Adrenal gland (tissue), 9 donors: ENCODE measurements at regions not wholly inside any gene's neighbourhood (a gene's known extent, or its start where the extent isn't known, plus 50 kb on each side); places are given as distances from the start of the nearest gene placed in this dataset.

Experiments
- DNase-seq, 7 donors: peaks; one replicate each; pipeline ENCODE4 v3.0.0-alpha.2; 2019 to 2020
- H3K27ac ChIP-seq, 5 donors: fragments of 200-600 bp; sonication (generic) in 4 of 5; 1 replicate in 3 of 5; 2 replicates in 2 of 5; pipeline versions ENCODE4 v1.5.1 to v1.8.0; 2016 to 2020; ENCODE audit warnings: mild to moderate bottlenecking in 1 of 5
- H3K27me3 ChIP-seq: fragments of 200-600 bp; 2 replicates; pipeline ENCODE4 v1.8.0; 2021
- H3K36me3 ChIP-seq, 2 donors: fragments of 200-600 bp; replicated peaks in 1 of 2; 1 replicate in 1 of 2; 2 replicates in 1 of 2; pipeline versions ENCODE4 v1.5.1 to v1.8.0; 2018 to 2022
- H3K4me1 ChIP-seq, 2 donors: fragments of 200-600 bp; replicated peaks in 1 of 2; 1 replicate in 1 of 2; 2 replicates in 1 of 2; pipeline versions ENCODE4 v1.5.1 to v1.8.0; 2018 to 2021
- H3K4me3 ChIP-seq, 4 donors: fragments of 200-600 bp; sonication (generic) in 3 of 4; one replicate each; pipeline ENCODE4 v1.5.1; 2016 to 2018
- H3K9me3 ChIP-seq, 3 donors: fragments of 200-600 bp; sonication (generic) in 1 of 3; replicated peaks in 1 of 3; 1 replicate in 2 of 3; 2 replicates in 1 of 3; pipeline versions ENCODE4 v1.5.1 to v1.8.0; 2016 to 2021
- CTCF ChIP-seq, 6 experiments: fragments of 450-650 bp in 4 of 6; fragments of 200-600 bp in 2 of 6; sonication (generic) in 1 of 6; IDR thresholded peaks; 1 replicate in 5 of 6; 2 replicates in 1 of 6; pipeline versions ENCODE4 v1.5.1 to v1.8.0; 2016 to 2021; ENCODE audit warnings: antibody characterized with exemption in 6 of 6, mild to moderate bottlenecking in 2 of 6, moderate library complexity in 1 of 6
- POLR2A ChIP-seq, 2 donors: fragments of 450-650 bp; IDR thresholded peaks; one replicate each; pipeline ENCODE4 v1.6.1; 2017; ENCODE audit warnings: antibody characterized with exemption in 2 of 2, mild to moderate bottlenecking in 2 of 2, moderate library complexity in 1 of 2
- WGBS, 4 donors: extraction: QIAGEN DNeasy Blood & Tissue Kit in 2 of 4; methylation state at CpG; one replicate each; pipeline versions ENCODE4 v1.1.5 to v1.1.7; 2013 to 2017; 5-methylcytosine and 5-hydroxymethylcytosine counted together
- intact Hi-C, 2 donors: fragments of 100-400 bp; cut with DNase I; formaldehyde crosslinking; loops; one replicate each; pipeline versions ENCODE4 v1.14.1 to v1.15.0; 2022 to 2023
- donor health status: healthy with polysubstance abuse.
- donor health status: Bipolar disorder and iron deficiency.
- donor health status: DM: yes; HTN: yes; CAD: no.
- donor health status: DM: no; HTN: no; CAD: no.
- donor health status: DM: no; HTN: no; CAD: no.

GRCh38 chr1:189305279-189305678 is 1172.4 kb downstream of the BRINP3 start:
- intact Hi-C loops, result no loop called here
- Histone ChIP-seq H3K27ac (no peak overlapping the region), H3K4me3 (no peak overlapping the region), H3K9me3 (no peaks in the 10 kb centered on the region), H3K27me3 (no peaks in the 10 kb centered on the region), H3K4me1 (no peaks in the 10 kb centered on the region), H3K36me3 (no peaks in the 10 kb centered on the region)
- no peak for DNase-seq
- WGBS, 4 donors, result 51 to 83% (median 62%) methylated on average over 2 of the region's 2 CpGs
- TF ChIP-seq CTCF (IDR thresholded peaks at IDR 0.05) (no peak), POLR2A (IDR thresholded peaks at IDR 0.05) (no peak)

- TF ChIP-seq CTCF (IDR thresholded peaks at IDR 0.05), result no peak
- no peak for TF ChIP-seq POLR2A (IDR thresholded peaks at IDR 0.05)
- no peaks in the 10 kb centered on the region for H3K4me1 ChIP-seq
- no peaks in the 10 kb centered on the region for H3K9me3 ChIP-seq
- no peaks in the 10 kb centered on the region for H3K36me3 ChIP-seq
- 71 to 87% (median 82%) methylated on average over 2 of the region's 2 CpGs for WGBS, 4 donors
- intact Hi-C loops, result no loop called here
- no peak overlapping the region for H3K4me3 ChIP-seq
- no peaks in the 10 kb centered on the region for H3K27me3 ChIP-seq
- no peak overlapping the region for H3K27ac ChIP-seq
- no peak for DNase-seq
Measured at GRCh38 chr1:189311915-189312314, 1165.7 kb downstream of the BRINP3 start.

- TF ChIP-seq CTCF (IDR thresholded peaks at IDR 0.05) (no peak), POLR2A (IDR thresholded peaks at IDR 0.05) (no peak)
Measured at GRCh38 chr1:189312499-189312898, 1165.2 kb downstream of the BRINP3 start.

GRCh38 chr1:189313488-189313887 is 1164.2 kb downstream of the BRINP3 start:
- Histone ChIP-seq H3K4me3 (no peak overlapping the region), H3K36me3 (no peaks in the 10 kb centered on the region), H3K27me3 (no peaks in the 10 kb centered on the region), H3K27ac (no peak overlapping the region), H3K9me3 (no peaks in the 10 kb centered on the region), H3K4me1 (no peaks in the 10 kb centered on the region)
- intact Hi-C loops, result no loop called here
- TF ChIP-seq POLR2A (IDR thresholded peaks at IDR 0.05), result no peak
- no peak for DNase-seq
- WGBS, 4 donors, result 64 to 78% (median 76%) methylated on average over 2 of the region's 2 CpGs

More at GRCh38 chr1:189312499-189312898, 1165.2 kb downstream of the BRINP3 start:
- no peak overlapping the region for H3K27ac ChIP-seq
- no peak overlapping the region for H3K4me3 ChIP-seq
- DNase-seq, result no peak
- H3K4me1 ChIP-seq, result no peaks in the 10 kb centered on the region
- intact Hi-C loops, result no loop called here
- no peaks in the 10 kb centered on the region for H3K9me3 ChIP-seq
- H3K27me3 ChIP-seq, result no peaks in the 10 kb centered on the region
- no peaks in the 10 kb centered on the region for H3K36me3 ChIP-seq

- H3K27me3 ChIP-seq, result no peaks in the 10 kb centered on the region
- WGBS, 4 donors, result 73 to 80% (median 77%) methylated on average over 4 of the region's 4 CpGs
- no peaks in the 10 kb centered on the region for H3K4me1 ChIP-seq
- no peak overlapping the region for H3K27ac ChIP-seq
- intact Hi-C loops, result no loop called here
- no peaks in the 10 kb centered on the region for H3K36me3 ChIP-seq
- H3K4me3 ChIP-seq, result no peak overlapping the region
- no peak for DNase-seq
- H3K9me3 ChIP-seq, result no peaks in the 10 kb centered on the region
- TF ChIP-seq CTCF (IDR thresholded peaks at IDR 0.05), result no peak
- TF ChIP-seq POLR2A (IDR thresholded peaks at IDR 0.05), result no peak
Measured at GRCh38 chr1:189315035-189315901, 1162.4 kb downstream of the BRINP3 start.
